Dermis microvascular lymphatic vessel endothelial cell (primary cell): ENCODE measurements at regions not wholly inside any gene's neighbourhood (a gene's known extent, or its start where the extent isn't known, plus 50 kb on each side); places are given as distances from the start of the nearest gene placed in this dataset.
"Not testable (repeated sequence)": the region's sequence is repeated elsewhere in the genome, so short reads cannot be mapped to it uniquely, and the experiment has no call there.

Experiments used
- DNase-seq, 2 donors: peaks; one replicate each; pipeline versions ENCODE4 v3.0.0 to v3.0.0-alpha.2; 2010; ENCODE audit warnings: low read depth in 2 of 2

- no peak for DNase-seq
Measured at GRCh38 chr1:234907208-234907939, 221.3 kb downstream of the TOMM20 start.

GRCh38 chr1:234906654-234907053 lies 222.0 kb downstream of the TOMM20 start:
- DNase-seq = no peak

- DNase-seq = no peak
Measured at GRCh38 chr1:234902774-234903547, 225.7 kb downstream of the TOMM20 start.

- DNase-seq = no peak
Measured at GRCh38 chr1:234901491-234902049, 227.1 kb downstream of the TOMM20 start.

GRCh38 chr1:234900595-234900994 lies 228.0 kb downstream of the TOMM20 start:
- DNase-seq = no peak

GRCh38 chr1:234899730-234900072 lies 228.9 kb downstream of the TOMM20 start:
- no peak for DNase-seq

- DNase-seq = peak; percentile 53 to 73
Measured at GRCh38 chr1:234899041-234899729, 229.5 kb downstream of the TOMM20 start.

GRCh38 chr1:234898455-234899033 lies 230.1 kb downstream of the TOMM20 start:
- peak in 1 of 2 donors; percentile 25 for DNase-seq

GRCh38 chr1:234897754-234898454 lies 230.7 kb downstream of the TOMM20 start:
- DNase-seq = no peak

GRCh38 chr1:234897390-234897749 lies 231.3 kb downstream of the TOMM20 start:
- no peak for DNase-seq

- no peak for DNase-seq
Measured at GRCh38 chr1:234896477-234897389, 231.9 kb downstream of the TOMM20 start.

- DNase-seq = peak; percentile 94 to 99
Measured at GRCh38 chr1:234893725-234894630, 234.7 kb downstream of the TOMM20 start.

- DNase-seq = peak in 1 of 2 donors; percentile 19
Measured at GRCh38 chr1:234893359-234893724, 235.3 kb downstream of the TOMM20 start.

- no peak for DNase-seq
Measured at GRCh38 chr1:234892642-234893041, 236.0 kb downstream of the TOMM20 start.

- DNase-seq = no peak
Measured at GRCh38 chr1:234891427-234891826, 237.2 kb downstream of the TOMM20 start.

- no peak for DNase-seq
Measured at GRCh38 chr1:234889643-234890042, 239.0 kb downstream of the TOMM20 start.

- not testable (repeated sequence) for DNase-seq
Measured at GRCh38 chr1:234888247-234888646, 240.4 kb downstream of the TOMM20 start.

- no peak for DNase-seq
Measured at GRCh38 chr1:234887016-234887900, 241.4 kb downstream of the TOMM20 start.
